Stimulated activated CD4-positive, alpha-beta T cell treated with anti-CD3 and anti-CD28 coated beads, TNF-alpha, amount 100 ng/mL, for 4 hours (primary cell): ENCODE measurements at regions not wholly inside any gene's neighbourhood (a gene's known extent, or its start where the extent isn't known, plus 50 kb on each side); places are given as distances from the start of the nearest gene placed in this dataset.

ENCODE experiments used
- DNase-seq, 3 experiments: peaks; one replicate each; pipeline ENCODE4 v3.0.0-alpha.2; 2020; ENCODE audit warnings: low read depth in 3 of 3

GRCh38 chr2:11953258-11953657 lies 206.8 kb downstream of the LPIN1 start:
- DNase-seq, result no peak

DNA sequence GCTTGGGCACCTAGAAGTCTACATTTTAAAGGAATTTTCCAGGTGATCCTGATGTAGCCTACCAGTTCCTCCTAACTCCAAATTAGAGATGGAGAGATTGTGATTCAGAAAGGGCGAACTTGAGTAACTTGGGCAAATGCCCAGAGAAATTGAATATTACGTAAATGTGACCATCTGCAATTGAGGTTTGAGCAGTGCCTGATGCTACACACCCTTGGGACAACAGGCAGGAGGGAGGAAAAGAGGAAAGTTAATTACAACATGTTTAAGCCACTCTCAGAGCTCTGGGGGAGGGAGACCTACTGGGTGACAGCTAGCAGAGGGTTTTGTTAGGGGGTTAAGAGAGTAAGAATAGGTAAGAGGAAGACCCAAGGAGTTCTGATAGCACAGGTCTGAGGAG lies 208.9 kb downstream of the LPIN1 start:
- no peak for DNase-seq

- DNase-seq, result no peak
These were observed 209.5 kb downstream of the LPIN1 start for GRCh38 chr2:11955884-11956291.

- DNase-seq, result no peak
These were observed 216.4 kb downstream of the LPIN1 start for GRCh38 chr2:11962707-11963328.

GRCh38 chr2:11963966-11964365 lies 217.5 kb downstream of the LPIN1 start:
- DNase-seq, result no peak

- DNase-seq, result no peak
These were observed 221.6 kb downstream of the LPIN1 start for GRCh38 chr2:11967946-11968465.

DNA sequence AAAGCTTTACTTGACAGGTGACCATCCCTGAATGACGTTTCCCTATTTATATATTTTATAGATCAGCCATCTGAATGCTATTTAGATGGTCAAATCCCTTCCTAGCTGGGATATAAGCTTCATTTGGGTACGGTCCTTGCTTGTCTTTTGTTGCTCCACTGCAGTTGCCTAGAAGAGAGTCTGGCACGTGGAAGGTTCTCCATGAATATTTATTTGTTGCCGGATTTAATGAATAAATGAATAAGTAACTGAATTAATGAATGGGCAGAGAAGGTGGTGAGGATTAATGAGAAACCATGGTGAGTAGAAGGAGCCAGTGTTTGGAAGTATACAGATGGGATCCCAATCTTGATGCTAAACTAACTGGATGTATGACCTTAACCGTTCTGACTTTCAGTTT lies 222.1 kb downstream of the LPIN1 start:
- DNase-seq, result no peak

DNA sequence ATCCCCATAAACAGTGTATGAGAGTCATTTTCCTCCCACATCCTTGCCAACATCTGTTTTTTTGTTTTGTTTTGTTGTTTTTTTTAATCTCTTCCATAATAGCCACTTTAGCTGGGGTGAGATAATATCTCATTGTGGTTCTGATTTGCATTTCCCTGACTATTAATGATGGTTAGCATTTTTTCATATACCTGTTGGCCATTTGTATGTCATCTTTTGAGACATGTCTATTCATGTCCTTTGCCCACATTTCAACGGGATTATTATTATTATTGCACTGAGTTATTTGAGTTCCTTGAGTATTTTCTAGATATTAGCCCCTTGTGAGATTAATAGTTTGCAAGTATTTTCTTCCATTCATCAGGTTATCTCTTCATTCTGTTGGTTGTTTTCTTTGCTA lies 223.3 kb downstream of the LPIN1 start:
- DNase-seq, result no peak

DNA sequence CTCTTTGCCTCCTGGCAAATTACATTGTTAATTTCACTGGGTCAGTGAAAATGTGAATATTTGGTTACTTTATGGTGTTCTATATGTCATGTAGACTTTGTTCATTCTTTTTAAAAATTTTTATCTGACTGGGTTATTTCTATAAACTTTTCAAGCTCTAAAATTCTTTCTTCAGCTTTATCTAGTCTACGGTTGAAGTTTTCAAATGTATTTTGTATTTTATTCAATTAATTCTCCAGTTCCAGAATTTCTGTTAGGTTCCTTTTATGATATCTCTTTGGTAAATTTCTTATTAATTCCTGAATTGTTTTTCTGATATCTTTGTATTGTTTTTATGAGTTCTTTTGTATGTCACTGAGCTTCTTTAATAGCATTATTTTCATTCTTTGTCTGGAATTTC lies 228.1 kb downstream of the LPIN1 start:
- no peak for DNase-seq

GRCh38 chr2:11975373-11975772 lies 228.9 kb downstream of the LPIN1 start:
- DNase-seq, result no peak

- no peak for DNase-seq
These were observed 229.6 kb downstream of the LPIN1 start for GRCh38 chr2:11976073-11976472.

GRCh38 chr2:11977766-11978524 lies 231.5 kb downstream of the LPIN1 start:
- DNase-seq, result no peak

- no peak for DNase-seq
These were observed 234.4 kb downstream of the LPIN1 start for GRCh38 chr2:11980809-11981208.

DNA sequence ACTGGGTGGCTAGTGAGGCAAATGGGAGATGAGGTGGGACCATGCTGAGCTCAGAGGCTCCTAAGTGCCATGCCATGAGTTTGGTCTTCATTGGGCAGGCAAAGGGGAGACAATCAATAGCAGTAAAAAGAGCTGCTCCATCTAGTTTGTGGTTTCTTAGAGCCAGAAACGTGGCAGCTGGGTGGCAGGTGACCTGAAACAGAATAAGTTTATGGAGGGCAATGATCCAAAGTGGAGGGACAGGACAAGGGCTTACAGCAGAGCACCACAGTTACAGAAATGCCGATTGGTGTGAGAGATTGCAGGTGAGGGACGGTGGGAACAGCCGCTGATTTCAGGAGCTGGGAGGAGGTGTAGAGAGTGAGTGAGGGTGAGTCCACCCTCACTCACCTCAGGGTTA lies 237.0 kb downstream of the LPIN1 start:
- no peak for DNase-seq

GRCh38 chr2:11983870-11984269 lies 237.4 kb downstream of the LPIN1 start:
- no peak for DNase-seq

- no peak for DNase-seq
These were observed 238.1 kb downstream of the LPIN1 start for GRCh38 chr2:11984316-11985158.

GRCh38 chr2:11985817-11986566 lies 239.6 kb downstream of the LPIN1 start:
- DNase-seq, result no peak

- DNase-seq, result no peak
These were observed 240.7 kb downstream of the LPIN1 start for GRCh38 chr2:11987151-11987550.

DNA sequence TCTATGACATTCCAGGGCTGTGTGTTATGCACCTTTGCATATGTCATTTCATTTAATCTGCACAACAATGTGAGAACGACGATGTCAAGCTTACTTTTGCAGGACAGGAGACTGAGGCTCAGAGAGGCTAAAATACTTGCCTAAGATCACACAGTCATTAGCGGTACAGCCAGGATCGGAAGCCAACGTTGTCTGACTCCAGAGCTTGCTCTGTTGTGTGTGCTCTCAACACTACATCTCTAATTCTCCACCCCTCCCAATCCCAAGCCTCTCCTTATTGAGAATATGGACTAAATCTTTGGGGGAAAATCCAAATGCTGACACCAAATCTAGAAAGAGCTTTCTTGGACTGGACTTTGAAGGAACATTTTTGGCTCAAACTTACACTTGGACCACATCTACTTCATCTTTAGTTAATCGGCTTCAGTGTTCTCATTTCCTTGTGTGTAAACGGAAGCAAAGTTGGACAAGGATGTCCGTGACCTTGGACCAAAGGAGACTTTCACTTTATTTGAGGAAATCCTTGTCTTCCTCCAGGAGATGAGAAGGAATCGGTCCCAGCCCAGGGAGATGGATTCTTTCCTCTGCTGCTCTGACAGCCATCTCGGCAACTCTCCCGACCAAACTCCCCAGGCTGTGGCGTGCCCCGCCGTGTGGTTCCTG lies 242.4 kb downstream of the LPIN1 start:
- DNase-seq, result no peak

- no peak for DNase-seq
These were observed 242.9 kb downstream of the LPIN1 start for GRCh38 chr2:11989354-11989703.

- DNase-seq, result no peak
These were observed 244.1 kb downstream of the LPIN1 start for GRCh38 chr2:11990576-11990975.
